Esophagus squamous epithelium (tissue), 4 donors: ENCODE measurements at regions not wholly inside any gene's neighbourhood (a gene's known extent, or its start where the extent isn't known, plus 50 kb on each side); places are given as distances from the start of the nearest gene placed in this dataset.

Experiments used
- POLR2A ChIP-seq, 4 donors: fragments of 450-650 bp; IDR thresholded peaks; one replicate each; pipeline ENCODE4 v1.6.1; 2017; ENCODE audit warnings: antibody characterized with exemption in 4 of 4, mild to moderate bottlenecking in 4 of 4, moderate library complexity in 3 of 4
- TF ChIP-seq, protein P1 (sequence below), 6 experiments: fragments of 450-650 bp in 4 of 6; fragments of 200-600 bp in 2 of 6; sonication (generic) in 2 of 6; IDR thresholded peaks; one replicate each; pipeline ENCODE4 v1.5.1; 2016 to 2019; ENCODE audit warnings: antibody characterized with exemption in 6 of 6, mild to moderate bottlenecking in 4 of 6, moderate library complexity in 4 of 6

DNA sequence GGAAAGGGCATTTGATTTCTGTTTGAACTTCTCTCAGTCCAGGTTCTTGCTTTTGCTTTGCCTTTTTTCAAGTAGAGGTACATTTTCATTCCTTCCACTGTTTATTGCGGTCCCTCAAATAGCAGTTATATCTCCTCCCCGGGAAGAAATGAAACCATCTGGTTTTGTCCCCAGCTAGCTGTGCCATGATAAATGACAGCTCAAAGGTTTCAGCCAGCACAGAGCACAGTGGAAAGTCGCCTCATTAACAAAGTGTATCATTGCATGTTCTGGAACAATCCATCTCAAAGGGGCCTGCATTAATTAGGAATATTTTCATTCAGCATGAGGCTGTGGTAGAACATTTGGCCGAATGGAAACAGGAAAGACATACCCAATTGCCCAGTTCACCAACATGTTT, 146.0 kb downstream of the EDN3 start:
- TF ChIP-seq, protein P1, sequence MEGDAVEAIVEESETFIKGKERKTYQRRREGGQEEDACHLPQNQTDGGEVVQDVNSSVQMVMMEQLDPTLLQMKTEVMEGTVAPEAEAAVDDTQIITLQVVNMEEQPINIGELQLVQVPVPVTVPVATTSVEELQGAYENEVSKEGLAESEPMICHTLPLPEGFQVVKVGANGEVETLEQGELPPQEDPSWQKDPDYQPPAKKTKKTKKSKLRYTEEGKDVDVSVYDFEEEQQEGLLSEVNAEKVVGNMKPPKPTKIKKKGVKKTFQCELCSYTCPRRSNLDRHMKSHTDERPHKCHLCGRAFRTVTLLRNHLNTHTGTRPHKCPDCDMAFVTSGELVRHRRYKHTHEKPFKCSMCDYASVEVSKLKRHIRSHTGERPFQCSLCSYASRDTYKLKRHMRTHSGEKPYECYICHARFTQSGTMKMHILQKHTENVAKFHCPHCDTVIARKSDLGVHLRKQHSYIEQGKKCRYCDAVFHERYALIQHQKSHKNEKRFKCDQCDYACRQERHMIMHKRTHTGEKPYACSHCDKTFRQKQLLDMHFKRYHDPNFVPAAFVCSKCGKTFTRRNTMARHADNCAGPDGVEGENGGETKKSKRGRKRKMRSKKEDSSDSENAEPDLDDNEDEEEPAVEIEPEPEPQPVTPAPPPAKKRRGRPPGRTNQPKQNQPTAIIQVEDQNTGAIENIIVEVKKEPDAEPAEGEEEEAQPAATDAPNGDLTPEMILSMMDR (IDR thresholded peaks at IDR 0.05): no peak
- no peak for TF ChIP-seq POLR2A (IDR thresholded peaks at IDR 0.05)
